HG02678 (cell line): ENCODE measurements at regions not wholly inside any gene's neighbourhood (a gene's known extent, or its start where the extent isn't known, plus 50 kb on each side); places are given as distances from the start of the nearest gene placed in this dataset.
"Not testable (repeated sequence)": the region's sequence is repeated elsewhere in the genome, so short reads cannot be mapped to it uniquely, and the experiment has no call there.

Source experiments
- ATAC-seq: cut with Tn5 transposase; IDR thresholded peaks from one replicate; pipeline ENCODE4 v1.9.1; 2021; ENCODE audit warnings: mild to moderate bottlenecking, moderate library complexity; ENCODE audit not compliant: unreplicated experiment

DNA sequence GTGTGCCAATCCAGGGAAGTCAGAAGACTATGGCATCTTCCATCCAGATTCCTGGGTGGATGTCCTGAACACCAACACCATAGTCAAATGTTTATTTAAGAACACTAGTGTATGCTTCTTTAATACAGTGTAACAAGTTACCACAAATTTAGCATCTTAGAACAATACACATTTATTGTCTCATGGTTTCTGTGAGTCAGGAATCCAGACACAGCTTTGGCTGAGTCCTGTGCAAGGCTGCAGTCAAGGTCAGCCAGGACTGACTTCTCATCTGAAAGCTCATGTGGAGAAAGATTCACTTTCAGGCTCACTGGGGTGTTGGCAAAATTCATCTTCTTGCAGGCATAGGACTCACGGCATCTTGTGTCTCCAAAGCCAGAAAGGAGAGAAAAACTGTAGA lies 143.4 kb downstream of the ANXA2 start:
- no peak for ATAC-seq

DNA sequence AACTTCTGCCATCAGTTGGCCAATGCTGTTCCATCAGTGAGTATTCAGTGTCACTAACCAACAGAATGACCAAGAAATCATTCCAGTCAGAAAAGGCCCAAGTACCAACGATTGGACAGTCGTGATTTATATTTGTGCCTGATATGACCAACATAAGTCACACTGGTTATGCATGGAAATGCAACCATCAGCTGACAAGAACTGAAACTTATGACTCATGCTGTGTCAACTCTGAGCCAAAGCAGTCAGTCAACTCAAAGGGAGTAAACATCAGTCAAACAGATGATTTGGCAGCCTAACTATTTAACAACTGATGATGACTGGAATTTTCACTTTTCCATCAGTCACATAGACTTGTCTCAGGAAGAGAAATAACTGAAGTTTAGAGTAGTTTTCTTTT lies 142.4 kb downstream of the ANXA2 start:
- ATAC-seq: peak; percentile 84

DNA sequence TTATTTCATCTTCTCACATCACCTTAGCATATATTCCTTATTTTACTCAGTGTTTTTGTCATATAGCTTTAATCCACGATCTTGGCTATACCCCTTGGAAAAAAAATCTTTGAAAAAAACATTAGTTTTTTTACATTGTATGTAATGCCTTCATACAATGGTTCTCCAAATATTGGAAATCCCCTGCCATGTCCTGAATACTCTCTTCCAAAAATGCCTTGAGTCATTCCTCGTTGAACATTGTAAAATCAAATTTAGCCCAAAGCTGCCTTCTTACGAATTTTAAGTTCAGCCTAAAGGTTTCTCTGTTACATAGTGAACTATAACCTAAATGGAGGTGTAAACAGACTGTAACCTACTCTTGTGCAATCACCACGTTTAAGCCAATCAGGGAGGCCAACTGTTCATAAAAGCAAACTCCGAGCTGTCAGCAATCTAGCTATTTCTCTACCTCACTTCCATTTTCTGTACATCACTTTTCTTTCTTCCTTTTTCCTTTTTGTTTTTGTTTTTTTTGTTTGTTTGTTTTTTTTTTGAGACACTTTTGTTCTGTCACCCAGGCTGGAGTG lies 140.1 kb downstream of the ANXA2 start:
- ATAC-seq: no peak

DNA sequence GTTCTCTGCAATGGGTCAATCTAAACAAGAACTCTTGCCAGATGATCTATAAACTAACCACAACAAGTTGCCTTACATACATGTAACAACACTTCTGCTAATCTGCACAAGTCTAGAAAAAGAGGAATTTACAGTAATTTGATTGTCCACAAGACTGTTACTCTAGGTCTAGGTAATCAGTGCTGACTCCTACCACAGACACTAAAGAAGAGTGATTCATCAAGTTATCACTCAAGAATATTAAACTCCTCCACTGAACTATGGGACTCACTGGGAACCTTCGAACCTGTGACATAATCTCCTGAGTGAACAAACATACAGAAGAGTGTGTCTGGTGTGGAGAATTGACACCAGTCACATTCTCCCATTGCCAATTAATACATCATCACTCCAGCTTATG lies 138.3 kb downstream of the ANXA2 start:
- no peak for ATAC-seq

DNA sequence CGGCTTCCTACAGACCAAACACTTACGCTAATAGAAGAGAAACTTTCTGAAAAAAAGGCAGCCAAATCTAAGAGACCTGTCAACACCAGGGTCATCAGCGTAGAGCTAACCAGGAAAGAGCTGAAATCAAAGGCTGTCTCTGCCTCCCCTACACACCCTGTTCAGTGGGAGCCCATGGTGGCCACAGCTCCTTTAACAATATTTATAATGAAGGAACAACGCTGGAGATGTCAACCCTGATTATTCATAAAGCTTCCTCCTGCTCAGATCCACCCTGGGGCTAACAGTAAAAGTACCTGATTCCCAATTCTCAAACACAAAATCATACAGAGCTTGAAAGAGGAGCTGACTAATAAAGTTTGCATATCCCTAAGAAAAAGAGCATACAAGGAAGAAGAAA lies 133.7 kb downstream of the ANXA2 start:
- ATAC-seq: no peak

DNA sequence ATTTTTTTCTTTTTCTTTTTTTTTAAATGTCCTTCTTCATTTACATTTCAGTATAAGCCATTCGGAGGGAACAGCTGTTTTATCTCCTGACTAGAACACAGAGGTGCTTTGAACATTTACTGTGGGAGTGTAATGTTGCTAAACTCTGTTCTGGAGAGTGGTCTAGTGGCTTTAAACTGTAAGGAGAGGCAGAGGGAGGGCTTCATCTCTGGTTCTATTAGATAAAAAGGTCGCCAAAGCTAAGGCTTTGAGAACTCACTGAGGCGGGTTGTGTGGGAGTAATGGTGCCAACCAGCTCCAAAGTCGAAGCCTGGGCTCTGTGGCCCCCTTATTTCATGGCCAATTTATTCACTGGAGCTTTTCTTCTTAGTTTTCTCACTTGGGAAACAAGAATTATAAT lies 133.2 kb downstream of the ANXA2 start:
- ATAC-seq: no peak

DNA sequence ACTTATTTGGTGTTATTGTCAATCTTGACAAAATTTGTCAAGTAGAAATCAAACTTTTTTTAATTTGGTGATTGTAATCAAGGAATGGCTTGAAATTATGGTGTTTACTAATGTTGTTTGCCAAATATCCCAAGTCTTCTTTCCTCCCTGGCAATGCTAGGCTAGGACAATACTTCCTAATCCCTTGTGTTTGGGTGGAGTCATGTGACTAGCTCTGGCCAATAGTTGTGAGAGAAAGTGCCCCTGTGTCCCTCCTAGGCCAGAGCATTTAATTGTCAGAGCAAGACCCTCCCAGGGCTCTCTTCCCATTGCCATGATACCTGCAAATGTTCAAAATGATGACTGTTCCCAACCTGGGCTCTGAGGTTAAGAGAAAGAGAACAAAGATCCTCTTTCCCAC lies 132.7 kb downstream of the ANXA2 start:
- no peak for ATAC-seq

DNA sequence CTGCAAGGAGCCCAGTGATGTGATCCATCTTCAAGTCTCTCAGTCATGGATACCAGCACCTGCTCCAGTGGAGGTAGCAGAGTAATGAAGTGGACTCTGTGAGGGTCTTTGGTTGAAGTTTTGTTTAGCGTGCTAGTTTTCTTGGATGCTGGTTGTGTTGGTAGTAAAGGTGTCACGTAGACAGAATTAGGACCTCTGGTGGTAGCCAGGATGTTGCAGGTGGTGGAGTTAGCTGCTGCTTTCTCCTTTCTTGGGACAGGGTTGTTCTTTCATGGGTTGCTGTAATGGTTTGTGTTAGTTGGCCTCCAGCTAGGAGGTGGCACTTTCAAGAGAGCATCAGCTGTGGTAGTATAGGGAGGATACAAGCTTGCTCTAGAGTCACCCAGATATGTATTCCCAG lies 125.2 kb downstream of the ANXA2 start:
- no peak for ATAC-seq

DNA sequence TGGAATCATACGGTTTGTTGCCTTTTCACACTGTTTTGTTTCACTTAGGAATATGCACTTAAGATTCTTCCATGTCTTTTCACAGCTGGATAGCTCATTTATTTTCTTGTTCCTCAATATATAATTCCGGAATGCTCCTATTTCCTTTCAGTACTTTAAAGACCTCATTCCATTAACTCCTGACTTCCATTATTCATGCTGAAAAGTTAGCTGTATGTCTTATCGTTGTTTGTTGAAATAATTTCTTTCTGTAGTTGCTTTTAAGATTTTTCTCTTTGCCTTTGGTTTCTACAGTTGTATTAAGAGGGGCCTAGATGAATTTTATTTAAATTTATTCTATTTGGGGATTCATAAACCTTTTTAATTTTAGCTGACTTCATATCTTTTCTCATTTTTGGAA lies 122.2 kb downstream of the ANXA2 start:
- no peak for ATAC-seq

DNA sequence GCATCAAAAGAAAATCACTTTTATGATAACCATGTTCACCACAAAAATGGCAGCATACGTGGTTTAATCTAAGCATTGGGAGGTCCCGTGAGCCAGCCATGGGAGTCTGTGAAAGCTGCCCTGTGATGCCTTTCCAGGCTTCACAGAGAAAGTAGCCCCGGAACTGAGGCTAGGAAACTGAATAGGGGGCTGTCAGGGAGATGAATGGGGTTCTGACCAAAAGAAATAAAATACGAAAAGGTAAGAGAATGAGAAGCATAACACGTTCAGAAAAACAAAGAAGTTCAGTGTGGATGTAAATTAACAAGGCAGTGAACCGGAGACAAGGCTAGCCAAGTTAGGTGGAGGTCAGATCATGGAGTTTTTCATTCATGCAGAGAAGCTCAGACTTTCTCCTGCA lies 118.9 kb downstream of the ANXA2 start:
- no peak for ATAC-seq

DNA sequence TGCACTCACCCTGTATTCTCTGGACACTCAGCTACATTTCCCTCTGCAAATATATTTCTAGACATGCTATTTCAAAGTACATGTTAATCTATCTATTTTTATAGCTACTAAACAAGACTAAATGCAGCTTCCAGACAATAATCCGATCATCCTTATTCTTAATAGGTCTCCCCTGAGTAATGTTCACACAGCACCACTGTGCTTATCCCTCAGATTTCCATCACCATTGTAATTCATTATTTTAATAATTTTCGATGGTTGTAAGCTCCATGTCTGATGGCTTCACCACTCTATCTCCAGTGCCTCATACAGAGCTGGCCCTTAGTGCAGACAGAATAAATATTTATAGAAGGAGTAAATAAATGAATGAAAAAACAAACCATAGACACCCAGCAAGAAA lies 117.5 kb downstream of the ANXA2 start:
- ATAC-seq: no peak

DNA sequence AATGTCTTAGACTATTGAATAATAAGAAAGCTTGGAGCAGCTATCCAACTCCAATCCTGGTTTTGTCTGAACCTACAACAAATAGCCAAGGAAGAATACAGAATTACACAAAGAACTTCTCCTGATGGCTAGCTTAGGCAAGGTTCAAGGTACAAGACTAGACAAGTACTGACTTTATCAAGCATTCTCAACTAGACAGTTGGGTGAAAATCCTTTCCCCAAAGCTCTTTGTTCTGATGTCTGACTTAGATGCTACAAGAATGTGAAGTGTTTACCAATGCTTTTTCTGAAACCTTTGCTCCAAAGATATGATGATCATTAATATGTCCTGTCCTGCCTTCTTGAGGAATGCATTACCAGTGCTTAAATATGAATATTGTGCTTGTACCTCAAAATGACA lies 113.8 kb downstream of the ANXA2 start:
- ATAC-seq: no peak

DNA sequence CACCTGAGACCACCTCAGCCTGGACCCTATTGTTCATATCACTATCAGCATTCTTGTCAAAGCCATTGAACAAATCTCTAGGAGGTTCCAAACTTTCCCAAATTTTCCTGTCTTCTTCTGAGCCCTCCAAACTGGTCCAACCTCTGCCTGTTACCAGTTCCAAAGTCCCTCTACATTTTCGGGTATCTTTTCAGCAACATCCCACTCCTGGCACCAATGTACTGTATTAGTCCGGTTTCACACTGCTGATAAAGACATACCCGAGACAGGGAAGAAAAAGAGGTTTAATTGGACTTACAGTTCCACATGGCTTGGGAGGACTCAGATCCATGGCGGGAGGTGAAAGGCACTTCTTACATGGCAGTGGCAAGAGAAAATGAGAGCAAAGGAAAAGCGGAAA lies 101.9 kb downstream of the ANXA2 start:
- ATAC-seq: not testable (repeated sequence)

DNA sequence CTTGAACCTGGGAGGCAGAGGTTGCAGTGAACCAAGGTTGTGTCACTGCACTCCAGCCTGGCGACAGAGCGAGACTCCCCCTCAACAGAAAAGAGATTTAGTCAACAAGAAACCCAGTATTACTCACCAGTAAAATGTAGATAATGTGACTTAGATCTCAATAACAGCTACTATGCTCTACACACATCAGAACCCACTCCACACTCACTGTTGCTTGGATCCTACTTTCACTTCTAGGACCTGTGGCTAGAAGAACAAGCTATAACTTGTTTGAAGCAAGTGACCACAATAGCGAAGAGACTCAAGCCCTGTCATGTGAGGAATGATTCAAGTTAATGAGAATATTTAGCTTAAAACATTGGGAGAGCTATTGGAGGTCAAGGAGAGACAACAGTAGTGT lies 100.7 kb downstream of the ANXA2 start:
- no peak for ATAC-seq
